HG03280 (cell line): ENCODE measurements at regions not wholly inside any gene's neighbourhood (a gene's known extent, or its start where the extent isn't known, plus 50 kb on each side); places are given as distances from the start of the nearest gene placed in this dataset.
"Not testable (repeated sequence)": the region's sequence is repeated elsewhere in the genome, so short reads cannot be mapped to it uniquely, and the experiment has no call there.

Experiments
- ATAC-seq: cut with Tn5 transposase; IDR thresholded peaks from one replicate; pipeline ENCODE4 v1.9.1; 2021; ENCODE audit warnings: mild to moderate bottlenecking, moderate library complexity; ENCODE audit not compliant: unreplicated experiment

- ATAC-seq = no peak
Measured at GRCh38 chr3:178342111-178342510, 194.1 kb upstream of the KCNMB2 start.

DNA sequence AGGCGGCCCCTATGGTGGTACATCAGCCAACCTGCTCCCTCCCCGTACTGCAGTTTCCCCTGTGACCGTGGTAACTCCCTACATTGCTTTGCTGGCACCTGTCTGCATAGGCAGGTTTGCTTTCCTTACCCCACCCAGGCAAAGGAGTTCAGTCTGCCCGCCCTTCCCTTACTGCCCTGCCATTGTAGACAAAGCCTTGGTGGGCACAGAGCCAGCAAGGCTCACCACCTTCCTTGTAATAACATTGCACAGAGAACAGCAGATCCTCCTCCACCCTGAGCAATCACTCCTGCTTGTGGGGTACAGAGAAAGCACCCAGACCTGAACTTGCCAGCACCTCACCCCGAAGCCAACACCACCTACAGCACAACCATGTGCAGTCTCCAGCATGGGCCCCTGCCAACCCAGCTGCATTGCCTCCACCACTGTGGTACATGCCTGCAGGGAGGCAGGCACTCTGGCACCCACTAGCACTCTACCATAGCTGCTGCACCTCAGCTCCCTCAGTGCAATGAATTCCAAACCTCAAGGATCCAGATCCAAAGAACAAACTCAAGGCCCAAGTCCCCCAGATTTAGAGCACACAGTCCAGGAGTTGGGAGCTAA is 192.7 kb upstream of the KCNMB2 start:
- no peak for ATAC-seq

DNA sequence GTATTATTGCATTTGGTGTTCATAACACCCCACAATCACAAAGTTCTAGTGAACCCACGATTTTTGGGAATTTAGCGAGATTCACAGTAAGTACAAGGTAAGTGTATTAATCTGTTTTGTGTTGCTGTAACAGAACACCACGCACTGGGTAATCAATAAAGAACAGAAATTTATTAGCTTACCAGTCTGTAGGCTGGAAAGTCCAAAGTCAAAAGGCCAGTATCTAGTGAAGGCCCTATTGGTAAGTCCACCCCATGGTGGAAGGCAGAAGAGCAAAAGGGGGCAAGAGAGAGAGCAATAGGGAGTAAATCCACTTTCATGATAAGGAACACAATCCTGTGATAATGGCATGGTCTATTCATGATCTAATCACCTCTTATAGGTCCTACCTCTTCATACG is 190.3 kb upstream of the KCNMB2 start:
- no peak for ATAC-seq

DNA sequence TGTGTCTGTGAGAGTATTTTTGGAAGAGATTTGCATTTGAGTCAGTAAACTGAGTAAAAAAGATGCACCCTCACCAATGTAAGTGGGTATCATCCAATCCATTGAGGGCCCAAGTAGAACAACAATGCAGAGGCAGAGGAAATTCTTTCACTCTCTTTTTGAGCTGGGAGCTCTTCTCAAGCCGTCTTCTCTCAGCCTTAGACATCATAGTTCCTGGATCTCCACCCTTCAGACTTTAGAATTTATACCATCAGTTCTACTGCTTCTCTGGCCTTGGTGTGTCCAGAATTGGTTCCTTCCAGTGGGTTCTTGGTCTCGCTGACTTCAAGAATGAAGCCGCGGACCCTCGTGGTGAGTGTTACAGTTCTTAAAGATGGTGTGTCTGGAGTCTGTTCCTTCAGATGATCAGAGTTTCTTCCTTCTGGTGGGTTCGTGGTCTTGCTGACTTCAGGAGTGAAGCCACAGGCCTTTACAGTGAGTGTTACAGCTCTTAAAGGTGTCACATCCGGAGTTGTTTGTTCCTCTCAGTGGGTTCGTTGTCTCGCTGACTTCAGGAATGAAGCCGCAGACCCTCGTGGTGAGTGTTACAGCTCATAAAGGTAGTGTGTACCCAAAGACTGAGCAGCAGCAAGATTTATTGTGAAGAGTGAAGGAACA is 187.5 kb upstream of the KCNMB2 start:
- ATAC-seq = not testable (repeated sequence)

DNA sequence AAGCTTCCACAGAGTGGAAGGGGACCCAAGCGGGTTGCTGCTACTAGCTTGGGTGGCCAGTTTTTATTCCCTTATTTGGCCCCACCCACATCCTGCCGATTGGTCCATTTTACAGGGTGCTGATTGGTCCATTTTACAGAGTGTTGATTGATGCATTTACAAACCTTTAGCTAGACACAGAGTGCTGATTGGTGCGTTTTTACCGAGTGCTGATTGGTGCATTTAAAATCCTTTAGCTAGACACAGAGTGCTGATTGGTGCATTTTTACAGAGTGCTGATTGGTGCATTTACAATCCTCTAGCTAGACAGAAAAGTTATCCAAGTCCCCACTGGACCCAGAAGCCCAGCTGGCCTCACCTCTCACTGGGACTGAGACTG is 187.0 kb upstream of the KCNMB2 start:
- not testable (repeated sequence) for ATAC-seq

- no peak for ATAC-seq
Measured at GRCh38 chr3:178350763-178351162, 185.5 kb upstream of the KCNMB2 start.

DNA sequence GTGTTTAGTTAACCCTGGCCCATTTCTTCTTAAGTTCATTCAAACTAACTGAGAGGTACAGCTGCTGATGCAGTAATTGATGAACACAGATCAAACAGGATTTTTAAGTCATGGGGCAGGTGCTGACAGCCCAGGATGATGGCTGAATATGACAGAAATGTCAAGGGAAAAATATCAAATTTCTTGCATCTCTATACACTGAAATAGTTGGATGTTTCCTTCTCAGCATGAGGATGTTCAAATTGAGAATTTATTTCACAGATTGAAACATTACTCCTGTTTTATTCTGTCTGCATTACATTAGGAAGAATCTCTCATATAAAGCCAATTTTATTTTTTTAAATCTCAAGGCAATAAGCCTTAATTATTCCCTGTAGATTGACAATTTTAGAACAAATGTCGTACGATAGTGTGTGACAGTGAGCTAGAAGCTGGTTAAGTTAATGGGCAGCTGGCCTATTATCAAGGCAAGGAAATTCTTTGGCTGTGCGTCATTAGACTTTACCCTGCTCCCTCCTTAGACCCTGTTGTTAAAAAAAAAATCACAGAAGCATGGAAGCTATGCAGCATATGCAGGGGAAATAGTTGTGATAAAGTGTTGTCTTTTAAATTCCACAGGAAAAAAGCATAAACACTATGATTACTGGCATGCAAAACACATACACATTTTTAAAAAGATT is 183.8 kb upstream of the KCNMB2 start:
- no peak for ATAC-seq

DNA sequence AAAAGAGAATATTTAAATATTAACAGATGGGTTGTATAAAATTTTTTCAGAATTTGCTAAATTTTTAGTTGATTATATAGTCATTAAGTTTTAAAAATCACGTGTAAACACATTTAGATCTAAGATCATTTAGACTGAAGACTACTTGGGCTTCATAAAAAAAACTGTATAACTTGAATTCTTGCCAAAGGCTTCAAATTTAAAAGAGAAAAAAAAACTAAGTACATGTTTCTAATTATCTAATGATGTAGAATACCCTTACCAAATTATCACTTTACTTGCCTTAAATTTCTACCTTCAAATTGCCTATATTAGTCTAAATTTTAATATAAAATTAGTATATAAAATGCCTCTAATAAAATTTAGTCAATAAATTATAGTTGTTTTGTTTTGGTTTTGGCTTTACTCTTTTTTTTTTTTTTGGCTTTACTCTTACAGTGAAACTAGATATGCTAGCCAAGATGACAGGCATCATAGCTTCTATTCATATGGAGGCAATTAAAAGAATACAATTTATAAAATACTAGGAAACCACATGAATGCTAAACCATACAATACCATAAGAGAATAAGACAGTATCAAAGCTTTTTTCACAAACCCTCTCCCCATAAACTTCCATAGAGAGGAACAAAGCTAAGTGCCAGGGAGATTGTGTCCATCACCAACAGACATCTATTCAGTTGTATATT is 183.1 kb upstream of the KCNMB2 start:
- no peak for ATAC-seq

DNA sequence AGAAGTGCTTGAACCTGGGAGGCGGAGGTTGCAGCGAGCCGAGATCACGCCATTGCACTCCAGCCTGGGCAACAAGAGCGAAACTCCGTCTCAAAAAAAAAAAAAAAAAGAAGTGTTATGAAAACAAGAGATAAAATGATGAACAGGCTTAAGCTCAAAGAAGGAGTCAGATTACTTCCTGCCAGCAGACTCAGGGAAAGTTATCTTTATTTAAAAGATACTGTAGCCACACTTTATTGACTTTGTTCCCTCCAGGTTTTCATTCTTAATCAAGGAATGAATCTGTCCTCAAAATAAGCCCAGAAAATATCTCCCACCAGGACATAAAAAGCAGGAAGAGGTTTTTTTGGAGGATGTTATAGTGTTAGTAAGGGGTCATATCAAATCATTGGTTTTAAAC is 176.5 kb upstream of the KCNMB2 start:
- no peak for ATAC-seq

GRCh38 chr3:178363048-178363447 is 173.2 kb upstream of the KCNMB2 start:
- ATAC-seq = not testable (repeated sequence)

- ATAC-seq = no peak
Measured at GRCh38 chr3:178367817-178368617, 168.2 kb upstream of the KCNMB2 start.

GRCh38 chr3:178369006-178369405 is 167.2 kb upstream of the KCNMB2 start:
- ATAC-seq = no peak

GRCh38 chr3:178369811-178370210 is 166.4 kb upstream of the KCNMB2 start:
- ATAC-seq = no peak

DNA sequence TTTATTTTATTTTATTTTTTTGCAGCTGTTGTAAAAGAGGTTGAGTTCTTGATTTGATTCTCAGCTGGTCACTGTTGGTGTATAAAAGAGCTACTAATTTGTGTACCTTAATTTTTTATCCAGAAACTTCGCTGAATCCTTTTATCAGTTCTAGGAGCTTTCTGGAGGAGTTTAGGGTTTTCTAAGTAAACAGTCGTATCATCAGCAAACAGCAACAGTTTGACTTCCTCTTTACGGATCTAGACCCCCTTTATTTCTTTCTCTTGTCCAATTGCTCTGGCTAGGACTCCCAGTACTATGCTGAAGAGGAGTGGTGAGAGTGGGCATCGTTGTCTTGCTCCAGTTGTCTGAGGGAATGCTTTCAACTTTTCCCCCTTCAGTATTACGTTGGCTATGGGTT is 165.8 kb upstream of the KCNMB2 start:
- no peak for ATAC-seq

DNA sequence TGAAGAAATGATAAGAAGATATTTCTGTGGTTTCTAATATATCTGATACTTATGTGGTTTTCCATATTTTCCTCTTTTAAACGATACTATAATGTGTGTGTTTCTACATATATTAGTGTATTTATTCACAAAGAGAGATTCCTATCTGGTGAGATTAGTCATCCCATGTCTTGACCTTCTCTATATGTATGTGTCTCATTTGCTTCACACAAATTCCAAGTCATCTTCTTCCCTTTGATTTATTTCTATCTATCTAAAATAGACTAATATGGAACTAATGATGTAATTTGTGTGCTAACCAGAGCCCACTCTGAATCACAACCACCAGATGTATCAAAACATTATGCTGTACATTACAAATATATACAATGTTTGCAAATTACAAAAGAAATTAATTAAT is 154.7 kb upstream of the KCNMB2 start:
- no peak for ATAC-seq

DNA sequence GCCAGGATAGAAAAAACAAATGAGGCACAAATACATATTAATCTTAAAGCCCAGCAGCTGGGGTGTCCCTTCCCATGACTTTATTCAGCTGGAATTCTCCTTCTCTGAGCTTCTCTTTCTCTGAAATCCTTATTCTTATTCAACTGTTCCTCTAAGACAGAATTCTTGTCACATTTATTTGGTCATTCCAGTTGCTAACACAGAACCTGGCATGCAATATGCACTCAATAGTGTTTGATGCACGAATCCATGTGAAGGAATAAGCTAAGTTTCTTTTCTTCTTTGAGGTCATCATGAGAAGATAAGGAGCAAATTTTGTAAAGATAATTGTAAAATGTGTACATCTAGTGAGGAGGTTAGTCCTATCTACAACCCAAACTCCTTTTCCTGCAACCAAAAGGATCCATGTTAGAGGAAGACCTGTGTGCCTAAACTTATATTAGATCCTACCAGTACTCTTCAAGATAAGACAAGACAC is 154.2 kb upstream of the KCNMB2 start:
- ATAC-seq = no peak

GRCh38 chr3:178382449-178383061 is 153.7 kb upstream of the KCNMB2 start:
- no peak for ATAC-seq

DNA sequence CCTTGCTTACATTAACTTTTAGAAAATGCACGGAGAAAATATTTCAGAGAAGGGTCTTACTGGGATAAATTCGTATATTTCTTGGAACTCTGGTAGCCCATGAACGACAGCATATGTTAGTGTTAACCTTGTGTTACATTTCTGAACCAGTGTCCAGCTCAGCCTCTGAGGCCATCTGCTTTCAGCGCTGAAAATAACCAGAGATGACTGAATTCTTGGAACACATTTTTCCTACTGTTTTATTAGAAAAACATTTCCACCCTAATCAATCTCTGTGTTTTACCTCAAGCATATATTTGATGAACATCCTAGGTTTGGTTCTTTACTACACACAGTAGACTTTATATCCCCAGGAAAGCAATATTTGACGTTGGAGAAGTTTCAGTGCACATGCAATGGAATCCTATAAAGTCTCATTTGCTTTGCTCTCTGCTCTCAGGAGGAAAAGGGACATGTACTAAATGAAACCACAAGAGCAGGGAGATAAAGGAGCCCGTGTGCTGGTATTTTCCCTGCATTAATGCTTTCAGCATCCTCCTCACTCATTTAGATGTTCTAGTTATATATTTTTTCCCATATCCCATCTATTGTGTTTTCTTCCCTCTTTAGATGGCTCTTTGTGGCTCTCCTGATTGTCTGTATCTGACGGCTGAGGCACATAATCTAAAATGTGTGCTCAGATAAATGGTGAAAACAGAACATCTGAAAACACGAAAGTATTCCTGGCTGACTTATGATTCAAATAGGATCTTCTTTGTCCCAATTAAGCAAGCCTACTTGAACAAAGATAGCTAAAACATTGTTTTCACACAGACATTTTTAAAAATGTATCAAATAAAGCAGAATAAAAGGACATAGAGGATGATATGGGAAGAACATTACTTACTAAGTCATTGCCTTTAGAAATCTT is 151.7 kb upstream of the KCNMB2 start:
- ATAC-seq = no peak

DNA sequence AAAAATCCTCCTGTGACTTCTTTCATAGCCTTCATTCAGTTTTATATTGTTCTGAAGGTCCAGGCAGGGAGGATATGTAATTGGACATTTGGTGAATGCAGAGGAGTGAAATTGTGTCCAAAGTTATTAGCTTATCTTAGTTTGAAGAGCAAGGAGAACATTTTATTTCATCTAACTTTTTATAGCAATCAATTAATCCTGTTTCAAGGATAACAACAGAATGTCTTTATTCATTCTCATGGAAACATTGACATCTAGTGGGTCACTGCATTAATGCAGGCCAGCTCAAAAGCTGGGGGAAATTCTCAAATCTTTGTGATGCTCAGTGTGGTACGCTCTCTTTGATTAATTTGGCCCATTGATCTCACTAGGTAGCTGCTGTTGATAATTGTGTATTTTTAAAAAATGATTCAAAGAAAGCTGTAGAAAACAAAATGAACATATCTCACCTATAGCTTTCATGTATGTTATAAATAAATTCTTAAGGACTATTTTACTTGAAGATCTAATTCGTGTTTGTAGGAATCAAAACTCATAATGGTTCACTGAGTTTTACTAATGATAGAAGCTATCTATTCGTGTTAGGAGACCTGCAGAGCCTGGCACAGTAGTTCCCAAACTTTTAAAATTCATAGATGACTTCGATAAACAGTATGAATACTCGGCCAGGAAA is 150.8 kb upstream of the KCNMB2 start:
- no peak for ATAC-seq
